WERI-Rb-1 (cell line): ENCODE measurements at regions not wholly inside any gene's neighbourhood (a gene's known extent, or its start where the extent isn't known, plus 50 kb on each side); places are given as distances from the start of the nearest gene placed in this dataset.

Source experiments
- DNase-seq: peaks from one replicate; pipeline ENCODE4 v3.0.0-alpha.2; 2020
- H3K27ac ChIP-seq: fragments of 250-450 bp; sonication (Bioruptor Pico); 2 replicates; pipeline ENCODE4 v1.5.1; 2020; ENCODE audit warnings: mild to moderate bottlenecking, moderate library complexity
- H3K27me3 ChIP-seq: fragments of 250-450 bp; sonication (Bioruptor Pico); 2 replicates; pipeline ENCODE4 v1.5.1; 2021; ENCODE audit warnings: mild to moderate bottlenecking, low read depth, moderate library complexity; ENCODE audit not compliant: insufficient read depth, severe bottlenecking
- H3K36me3 ChIP-seq: fragments of 250-450 bp; sonication (Bioruptor Pico); 2 replicates; pipeline ENCODE4 v1.5.1; 2020; ENCODE audit warnings: mild to moderate bottlenecking, moderate library complexity
- H3K4me3 ChIP-seq: 2 replicates; pipeline ENCODE4 v1.5.1; 2011; ENCODE audit warnings: low read depth, mild to moderate bottlenecking, control low read depth, low read length
- H3K9me3 ChIP-seq: fragments of 250-450 bp; sonication (Bioruptor Pico); 2 replicates; pipeline ENCODE4 v1.5.1; 2021; ENCODE audit warnings: mild to moderate bottlenecking, moderate library complexity; ENCODE audit not compliant: severe bottlenecking
- TF ChIP-seq, protein P1 (sequence below): IDR thresholded peaks from 2 replicates; pipeline ENCODE4 v1.5.1; 2011; ENCODE audit warnings: low read depth, mild to moderate bottlenecking, control low read depth, inconsistent platforms, low read length

DNA sequence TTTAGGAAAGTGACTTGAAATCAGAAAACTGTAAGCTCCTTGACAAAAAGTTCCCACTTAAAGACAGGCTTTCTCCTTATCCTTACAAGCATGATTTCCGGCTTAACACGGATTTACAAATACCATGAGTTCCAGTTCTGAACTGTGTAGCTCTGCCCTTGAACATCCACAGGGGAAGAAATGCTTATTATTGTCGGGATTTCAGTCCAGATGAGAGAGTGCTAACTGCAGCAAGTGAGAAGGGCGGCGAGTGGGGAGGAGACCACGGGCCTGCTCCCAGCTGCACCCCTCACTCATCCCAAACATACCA lies 73.1 kb downstream of the LRRC30 start:
- Histone ChIP-seq H3K4me3 (no peak overlapping the region), H3K36me3 (no peaks in the 10 kb centered on the region), H3K27me3 (peaks cover 45% of the 10 kb centered on the region), H3K9me3 (peaks cover 3% of the 10 kb centered on the region), H3K27ac (no peak overlapping the region)
- TF ChIP-seq, protein P1, sequence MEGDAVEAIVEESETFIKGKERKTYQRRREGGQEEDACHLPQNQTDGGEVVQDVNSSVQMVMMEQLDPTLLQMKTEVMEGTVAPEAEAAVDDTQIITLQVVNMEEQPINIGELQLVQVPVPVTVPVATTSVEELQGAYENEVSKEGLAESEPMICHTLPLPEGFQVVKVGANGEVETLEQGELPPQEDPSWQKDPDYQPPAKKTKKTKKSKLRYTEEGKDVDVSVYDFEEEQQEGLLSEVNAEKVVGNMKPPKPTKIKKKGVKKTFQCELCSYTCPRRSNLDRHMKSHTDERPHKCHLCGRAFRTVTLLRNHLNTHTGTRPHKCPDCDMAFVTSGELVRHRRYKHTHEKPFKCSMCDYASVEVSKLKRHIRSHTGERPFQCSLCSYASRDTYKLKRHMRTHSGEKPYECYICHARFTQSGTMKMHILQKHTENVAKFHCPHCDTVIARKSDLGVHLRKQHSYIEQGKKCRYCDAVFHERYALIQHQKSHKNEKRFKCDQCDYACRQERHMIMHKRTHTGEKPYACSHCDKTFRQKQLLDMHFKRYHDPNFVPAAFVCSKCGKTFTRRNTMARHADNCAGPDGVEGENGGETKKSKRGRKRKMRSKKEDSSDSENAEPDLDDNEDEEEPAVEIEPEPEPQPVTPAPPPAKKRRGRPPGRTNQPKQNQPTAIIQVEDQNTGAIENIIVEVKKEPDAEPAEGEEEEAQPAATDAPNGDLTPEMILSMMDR, result no peak
- no peak for DNase-seq

DNA sequence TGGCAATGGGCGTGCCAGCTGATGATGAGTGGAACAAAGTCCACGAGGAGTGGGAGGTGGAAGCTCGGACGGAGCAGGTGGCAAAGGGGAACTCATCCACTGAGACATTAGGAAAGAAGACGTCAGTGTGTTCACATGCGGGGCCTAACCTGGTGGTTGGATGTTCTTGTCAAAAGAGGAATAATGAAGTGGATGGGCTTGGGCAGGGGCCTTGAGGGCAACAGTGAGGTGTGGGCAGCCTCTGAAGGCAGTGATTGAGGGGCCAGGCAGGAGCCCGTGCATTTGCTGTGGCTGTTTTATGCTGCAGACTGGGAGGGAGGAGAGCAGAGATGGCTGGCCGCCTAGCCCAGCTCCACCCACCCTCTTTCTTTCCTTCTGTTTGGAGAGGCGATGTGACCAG lies 74.5 kb downstream of the LRRC30 start:
- no peaks in the 10 kb centered on the region for H3K36me3 ChIP-seq
- no peak overlapping the region for H3K4me3 ChIP-seq
- TF ChIP-seq, protein P1, result no peak
- peaks cover 3% of the 10 kb centered on the region for H3K9me3 ChIP-seq
- peaks cover 47% of the 10 kb centered on the region for H3K27me3 ChIP-seq
- no peak overlapping the region for H3K27ac ChIP-seq
- DNase-seq, result no peak

DNA sequence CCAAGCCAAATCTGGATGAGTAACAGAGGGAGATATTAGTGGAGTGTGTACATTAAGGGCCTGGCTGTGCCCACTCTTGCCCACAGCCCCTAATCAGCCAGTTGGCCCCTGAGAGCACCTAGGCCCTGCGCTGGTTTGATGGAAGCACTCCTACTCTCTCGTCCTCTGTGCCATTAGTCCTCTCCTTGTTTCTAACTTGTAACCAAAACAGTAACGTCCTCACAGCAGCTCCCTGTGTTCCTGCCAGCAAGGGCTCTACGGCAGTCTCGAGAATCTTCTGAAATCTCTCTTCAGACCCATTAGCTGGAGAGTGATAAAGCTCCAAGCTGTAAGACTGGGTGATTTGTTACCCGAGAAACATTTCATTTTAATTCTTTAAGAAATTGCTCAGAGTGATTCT lies 76.1 kb downstream of the LRRC30 start:
- TF ChIP-seq, protein P1, result no peak
- no peak for DNase-seq
- Histone ChIP-seq H3K27me3 (peaks cover 46% of the 10 kb centered on the region), H3K36me3 (no peaks in the 10 kb centered on the region), H3K4me3 (no peak overlapping the region), H3K27ac (no peak overlapping the region), H3K9me3 (peaks cover 3% of the 10 kb centered on the region)

DNA sequence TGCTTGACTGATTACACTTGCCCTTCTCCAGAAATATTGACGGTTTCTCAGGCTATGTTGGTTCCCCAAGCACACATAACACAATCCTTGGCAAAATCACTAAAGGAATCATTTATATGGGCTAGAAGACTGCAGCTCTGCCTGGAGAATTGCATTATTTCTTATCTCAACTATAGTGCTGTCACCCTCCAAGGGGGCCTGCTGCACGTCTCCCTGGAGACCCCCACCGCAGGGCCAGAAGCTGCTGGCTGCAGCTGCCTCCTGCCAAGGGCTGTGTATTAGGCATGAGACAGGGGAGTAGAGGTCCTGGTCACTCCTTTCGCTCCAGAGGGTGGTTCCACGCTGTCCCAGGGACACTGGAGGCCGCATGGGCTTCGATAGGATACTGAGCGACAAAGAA lies 76.6 kb downstream of the LRRC30 start:
- H3K27me3 ChIP-seq, result peaks cover 46% of the 10 kb centered on the region
- no peak overlapping the region for H3K27ac ChIP-seq
- no peak for DNase-seq
- peaks cover 5% of the 10 kb centered on the region for H3K9me3 ChIP-seq
- TF ChIP-seq, protein P1, result no peak
- H3K4me3 ChIP-seq, result no peak overlapping the region
- no peaks in the 10 kb centered on the region for H3K36me3 ChIP-seq

DNA sequence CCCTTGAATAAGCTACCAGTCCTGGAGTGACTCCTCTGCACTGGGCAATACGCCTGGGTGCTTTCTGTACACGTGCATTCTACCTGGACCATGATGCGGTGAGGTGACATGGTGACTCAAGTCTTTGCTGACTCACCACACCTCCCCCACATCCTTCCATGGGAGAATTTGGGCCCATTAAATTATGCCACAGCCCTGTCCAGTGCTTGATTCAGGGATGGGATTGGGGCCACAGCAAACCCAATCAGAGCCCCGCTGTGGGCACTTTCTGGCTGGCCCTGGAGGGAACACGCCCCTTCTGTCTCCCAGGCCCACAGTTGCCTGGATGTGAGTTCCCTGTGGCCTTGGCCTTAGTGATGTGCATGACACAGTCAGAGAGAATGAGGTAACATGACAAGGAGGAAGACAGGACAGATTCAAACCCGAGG lies 86.9 kb downstream of the LRRC30 start:
- H3K4me3 ChIP-seq, result no peak overlapping the region
- no peak for DNase-seq
- TF ChIP-seq, protein P1, result no peak
- H3K9me3 ChIP-seq, result no peaks in the 10 kb centered on the region
- H3K27ac ChIP-seq, result no peak overlapping the region
- H3K27me3 ChIP-seq, result no peaks in the 10 kb centered on the region
- H3K36me3 ChIP-seq, result no peaks in the 10 kb centered on the region

DNA sequence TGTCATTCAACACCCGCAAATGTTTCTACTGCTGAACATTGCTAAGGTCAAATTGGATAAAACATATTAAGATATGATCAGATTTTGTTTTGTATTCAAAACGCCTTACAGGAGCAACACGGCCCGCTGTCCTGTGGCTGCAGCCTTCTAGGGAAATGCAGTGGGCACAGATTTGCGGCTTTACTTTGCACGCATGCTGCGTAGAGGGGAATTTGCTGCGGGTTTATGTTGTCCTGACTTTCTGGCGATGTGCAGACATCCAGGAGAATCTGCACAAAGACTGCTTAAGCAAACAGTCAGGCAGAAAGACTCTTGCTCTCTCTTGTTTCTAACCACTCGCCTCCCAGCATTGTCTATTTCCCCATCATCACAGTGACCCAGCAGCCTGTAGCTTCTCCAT lies 88.3 kb downstream of the LRRC30 start:
- no peaks in the 10 kb centered on the region for H3K9me3 ChIP-seq
- DNase-seq, result no peak
- TF ChIP-seq, protein P1, result no peak
- H3K27me3 ChIP-seq, result no peaks in the 10 kb centered on the region
- H3K4me3 ChIP-seq, result no peak overlapping the region
- no peaks in the 10 kb centered on the region for H3K36me3 ChIP-seq
- H3K27ac ChIP-seq, result no peak overlapping the region
